Pancreas (tissue), 10 donors: ENCODE measurements at regions not wholly inside any gene's neighbourhood (a gene's known extent, or its start where the extent isn't known, plus 50 kb on each side); places are given as distances from the start of the nearest gene placed in this dataset.
A peak's percentile ranks its signal among the peaks of the same experiment; 100 is the strongest.

Source experiments
- ATAC-seq, 4 donors: fragments of 200-7000 bp; cut with Tn5 transposase; one replicate each; pipeline versions ENCODE4 v1.8.0 to v1.9.1; 2020; ENCODE audit warnings: mild to moderate bottlenecking in 4 of 4, moderate library complexity in 4 of 4
- DNase-seq, 6 donors: peaks; one replicate each; pipeline ENCODE4 v3.0.0-alpha.2; 2020
- FAIRE-seq: peaks from 2 replicates; lab custom pipeline; 2012; peaks lifted over from hg19 to GRCh38; lab: Jason Lieb, UNC
- H3K27ac ChIP-seq, 4 donors: fragments of 200-600 bp; sonication (generic); 1 replicate in 3 of 4; 2 replicates in 1 of 4; pipeline versions ENCODE4 v1.5.0 to v1.8.0; 2020
- H3K27me3 ChIP-seq, 4 donors: fragments of 200-600 bp; one replicate each; pipeline ENCODE4 v1.8.0; 2021
- H3K36me3 ChIP-seq, 3 donors: fragments of 200-600 bp; sonication (generic) in 1 of 3; one replicate each; pipeline versions ENCODE4 v1.5.0 to v1.8.0; 2020 to 2021
- H3K4me1 ChIP-seq, 3 donors: fragments of 200-600 bp; one replicate each; pipeline ENCODE4 v1.8.0; 2021
- H3K4me3 ChIP-seq, 4 donors: fragments of 200-600 bp; sonication (generic) in 2 of 4; one replicate each; pipeline versions ENCODE4 v1.5.0 to v1.8.0; 2020 to 2021
- H3K9me3 ChIP-seq, 4 donors: fragments of 200-600 bp; one replicate each; pipeline ENCODE4 v1.8.0; 2021
- CTCF ChIP-seq, 4 donors: fragments of 200-600 bp; sonication (generic) in 3 of 4; IDR thresholded peaks; one replicate each; pipeline versions ENCODE4 v1.5.0 to v1.8.0; 2021; ENCODE audit warnings: antibody characterized with exemption in 4 of 4
- WGBS, 2 donors: extraction: QIAGEN DNeasy Blood & Tissue Kit; methylation state at CpG; one replicate each; pipeline ENCODE4 v1.1.7; 2013; 5-methylcytosine and 5-hydroxymethylcytosine counted together
- intact Hi-C, 3 donors: fragments of 100-400 bp; cut with DNase I; formaldehyde crosslinking; loops; one replicate each; pipeline versions ENCODE4 v1.11.1 to v1.14.2; 2022
- donor health status: healthy with polysubstance abuse.
- donor health status: DM: no; HTN: no; CAD: no; lungs with moderate emphysema.
- donor health status: DM: no; HTN: no; CAD: no.
- donor health status: control.
- donor health status: control.
- donor health status: Bipolar disorder and iron deficiency.
- donor health status: DM: yes; HTN: yes; CAD: no.
- donor health status: DM: no; HTN: no; CAD: no.
- donor health status: DM: no; HTN: no; CAD: no.
- donor health status: DM: yes; HTN: yes; CAD: no.

GRCh38 chr6:166785131-166785530, 158.1 kb upstream of the RPS6KA2 start:
- TF ChIP-seq CTCF (IDR thresholded peaks at IDR 0.05) = no peak
- H3K27me3 ChIP-seq = no peaks in the 10 kb centered on the region
- ATAC-seq (no peak), DNase-seq (no peak), FAIRE-seq (no peak)
- no peak overlapping the region for H3K27ac ChIP-seq
- no peaks in the 10 kb centered on the region for H3K4me1 ChIP-seq
- no peak overlapping the region for H3K4me3 ChIP-seq
- 64 to 69% methylated on average over 6 of the region's 6 CpGs for whole genome bisulfite sequencing, 2 donors
- H3K36me3 ChIP-seq = no peaks in the 10 kb centered on the region
- no peaks in the 10 kb centered on the region for H3K9me3 ChIP-seq
- intact Hi-C loops = no loop called here

GRCh38 chr6:166784691-166785090, 157.6 kb upstream of the RPS6KA2 start:
- 68 to 80% methylated on average over 7 of the region's 7 CpGs for WGBS, 2 donors
- H3K9me3 ChIP-seq = no peaks in the 10 kb centered on the region
- no peak overlapping the region for H3K27ac ChIP-seq
- H3K4me1 ChIP-seq = no peaks in the 10 kb centered on the region
- no peak for FAIRE-seq
- intact Hi-C loops = no loop called here
- no peaks in the 10 kb centered on the region for H3K36me3 ChIP-seq
- H3K4me3 ChIP-seq = no peak overlapping the region
- TF ChIP-seq CTCF (IDR thresholded peaks at IDR 0.05) = no peak
- no peak for DNase-seq
- no peaks in the 10 kb centered on the region for H3K27me3 ChIP-seq
- ATAC-seq = no peak

- ATAC-seq (no peak), DNase-seq (peak in 1 of 6 donors; percentile 40), FAIRE-seq (no peak)
- Histone ChIP-seq H3K27me3 (no peaks in the 10 kb centered on the region), H3K27ac (no peak overlapping the region), H3K4me3 (no peak overlapping the region), H3K4me1 (no peaks in the 10 kb centered on the region), H3K36me3 (no peaks in the 10 kb centered on the region), H3K9me3 (no peaks in the 10 kb centered on the region)
- no peak for TF ChIP-seq CTCF (IDR thresholded peaks at IDR 0.05)
- WGBS, 2 donors = 79 to 87% methylated on average over 10 of the region's 10 CpGs
- intact Hi-C loops = no loop called here
Measured at GRCh38 chr6:166782520-166782919, 155.5 kb upstream of the RPS6KA2 start.

- DNase-seq = no peak
Measured at GRCh38 chr6:166781331-166781730, 154.3 kb upstream of the RPS6KA2 start.

More at GRCh38 chr6:166781331-166781730, 154.3 kb upstream of the RPS6KA2 start:
- ATAC-seq (no peak), FAIRE-seq (no peak)
- Histone ChIP-seq H3K27ac (no peak overlapping the region), H3K27me3 (no peaks in the 10 kb centered on the region), H3K4me1 (no peaks in the 10 kb centered on the region), H3K9me3 (no peaks in the 10 kb centered on the region), H3K36me3 (no peaks in the 10 kb centered on the region), H3K4me3 (no peak overlapping the region)
- whole genome bisulfite sequencing, 2 donors = 82 to 97% methylated on average over 6 of the region's 6 CpGs
- intact Hi-C loops = no loop called here
- no peak for TF ChIP-seq CTCF (IDR thresholded peaks at IDR 0.05)
